Dendritic cell treated with granulocyte-macrophage colony-stimulating factor and Interleukin-4, amounts not matched to agents 40 ng/mL and 50 ng/mL, for 4 days (primary cell): ENCODE measurements at regions not wholly inside any gene's neighbourhood (a gene's known extent, or its start where the extent isn't known, plus 50 kb on each side); places are given as distances from the start of the nearest gene placed in this dataset.
"Not testable (repeated sequence)": the region's sequence is repeated elsewhere in the genome, so short reads cannot be mapped to it uniquely, and the experiment has no call there.

Experiments used
- H3K27ac Mint-ChIP-seq: one replicate; pipeline ENCODE4 v1.8.0; 2022; ENCODE audit warnings: mild to moderate bottlenecking, mixed read lengths
- H3K27me3 Mint-ChIP-seq: one replicate; pipeline ENCODE4 v1.8.0; 2022; ENCODE audit warnings: mild to moderate bottlenecking, mixed read lengths
- H3K36me3 Mint-ChIP-seq: one replicate; pipeline ENCODE4 v1.8.0; 2022; ENCODE audit warnings: low read depth, mixed read lengths
- H3K4me1 Mint-ChIP-seq: one replicate; pipeline ENCODE4 v1.8.0; 2022; ENCODE audit warnings: low read depth, mixed read lengths
- H3K4me3 Mint-ChIP-seq: one replicate; pipeline ENCODE4 v1.8.0; 2022; ENCODE audit warnings: mild to moderate bottlenecking, moderate library complexity, mixed read lengths
- H3K9me3 Mint-ChIP-seq: one replicate; pipeline ENCODE4 v1.8.0; 2022; ENCODE audit warnings: mixed read lengths
- intact Hi-C: fragments of 100-400 bp; cut with micrococcal nuclease; formaldehyde crosslinking; loops from one replicate; pipeline ENCODE4 v1.15.0; 2022

GRCh38 chr6:155549928-155550327 lies 94.3 kb upstream of the NOX3 start:
- Mint-ChIP-seq H3K36me3 (no peaks in the 10 kb centered on the region), H3K4me1 (no peaks in the 10 kb centered on the region), H3K27me3 (no peaks in the 10 kb centered on the region), H3K9me3 (peaks cover 14% of the 10 kb centered on the region), H3K27ac (no peak overlapping the region), H3K4me3 (no peak overlapping the region)
- intact Hi-C loops = no loop called here

GRCh38 chr6:155549028-155549798 lies 93.6 kb upstream of the NOX3 start:
- no peak overlapping the region for H3K4me3 Mint-ChIP-seq
- H3K4me1 Mint-ChIP-seq = no peaks in the 10 kb centered on the region
- no peak overlapping the region for H3K27ac Mint-ChIP-seq
- H3K9me3 Mint-ChIP-seq = peaks cover 9% of the 10 kb centered on the region
- no peaks in the 10 kb centered on the region for H3K36me3 Mint-ChIP-seq
- no peaks in the 10 kb centered on the region for H3K27me3 Mint-ChIP-seq
- intact Hi-C loops = no loop called here

GRCh38 chr6:155548576-155548975 lies 92.9 kb upstream of the NOX3 start:
- Mint-ChIP-seq H3K9me3 (peaks cover 5% of the 10 kb centered on the region), H3K27ac (no peak overlapping the region), H3K4me1 (no peaks in the 10 kb centered on the region), H3K27me3 (no peaks in the 10 kb centered on the region), H3K4me3 (no peak overlapping the region), H3K36me3 (no peaks in the 10 kb centered on the region)
- intact Hi-C loops = no loop called here

GRCh38 chr6:155544677-155545076 lies 89.0 kb upstream of the NOX3 start:
- no peaks in the 10 kb centered on the region for H3K36me3 Mint-ChIP-seq
- H3K9me3 Mint-ChIP-seq = no peaks in the 10 kb centered on the region
- no peaks in the 10 kb centered on the region for H3K27me3 Mint-ChIP-seq
- H3K4me1 Mint-ChIP-seq = no peaks in the 10 kb centered on the region
- no peak overlapping the region for H3K27ac Mint-ChIP-seq
- H3K4me3 Mint-ChIP-seq = no peak overlapping the region
- intact Hi-C loops = no loop called here

- intact Hi-C loops = no loop called here
- H3K27ac Mint-ChIP-seq = no peak overlapping the region
- no peaks in the 10 kb centered on the region for H3K27me3 Mint-ChIP-seq
- no peak overlapping the region for H3K4me3 Mint-ChIP-seq
- H3K9me3 Mint-ChIP-seq = no peaks in the 10 kb centered on the region
- H3K36me3 Mint-ChIP-seq = no peaks in the 10 kb centered on the region
- H3K4me1 Mint-ChIP-seq = no peaks in the 10 kb centered on the region
Measured at GRCh38 chr6:155543166-155543847, 87.7 kb upstream of the NOX3 start.

GRCh38 chr6:155542036-155542435 lies 86.4 kb upstream of the NOX3 start:
- H3K4me1 Mint-ChIP-seq = no peaks in the 10 kb centered on the region
- H3K27ac Mint-ChIP-seq = no peak overlapping the region
- H3K36me3 Mint-ChIP-seq = no peaks in the 10 kb centered on the region
- H3K4me3 Mint-ChIP-seq = no peak overlapping the region
- H3K27me3 Mint-ChIP-seq = no peaks in the 10 kb centered on the region
- H3K9me3 Mint-ChIP-seq = no peaks in the 10 kb centered on the region
- intact Hi-C loops = no loop called here

GRCh38 chr6:155538708-155539390 lies 83.2 kb upstream of the NOX3 start:
- Mint-ChIP-seq H3K36me3 (no peaks in the 10 kb centered on the region), H3K9me3 (no peaks in the 10 kb centered on the region)
- intact Hi-C loops = no loop called here

GRCh38 chr6:155534678-155535077 lies 79.0 kb upstream of the NOX3 start:
- intact Hi-C loops = no loop called here
- no peaks in the 10 kb centered on the region for H3K4me1 Mint-ChIP-seq
- no peaks in the 10 kb centered on the region for H3K9me3 Mint-ChIP-seq
- no peaks in the 10 kb centered on the region for H3K36me3 Mint-ChIP-seq
- H3K4me3 Mint-ChIP-seq = no peak overlapping the region
- no peak overlapping the region for H3K27ac Mint-ChIP-seq
- no peaks in the 10 kb centered on the region for H3K27me3 Mint-ChIP-seq

More at GRCh38 chr6:155538708-155539390, 83.2 kb upstream of the NOX3 start:
- Mint-ChIP-seq H3K4me1 (no peaks in the 10 kb centered on the region), H3K4me3 (no peak overlapping the region), H3K27ac (no peak overlapping the region), H3K27me3 (no peaks in the 10 kb centered on the region)

- Mint-ChIP-seq H3K27me3 (no peaks in the 10 kb centered on the region), H3K4me3 (no peak overlapping the region), H3K36me3 (no peaks in the 10 kb centered on the region), H3K9me3 (no peaks in the 10 kb centered on the region), H3K4me1 (peaks cover 9% of the 10 kb centered on the region), H3K27ac (no peak overlapping the region)
- intact Hi-C loops = loop anchor here (1.0 kb wide), 1 partner anchor 203 kb away; no protein-coding TSS in a partner anchor
Measured at GRCh38 chr6:155530219-155530834, 74.7 kb upstream of the NOX3 start.

GRCh38 chr6:155529814-155530213 lies 74.2 kb upstream of the NOX3 start:
- not testable (repeated sequence) for H3K27me3 Mint-ChIP-seq, H3K9me3 Mint-ChIP-seq, H3K27ac Mint-ChIP-seq, H3K36me3 Mint-ChIP-seq, H3K4me1 Mint-ChIP-seq, H3K4me3 Mint-ChIP-seq
- intact Hi-C loops = loop anchor here (1.0 kb wide), 1 partner anchor 203 kb away; no protein-coding TSS in a partner anchor

- H3K27me3 Mint-ChIP-seq = no peaks in the 10 kb centered on the region
- H3K4me3 Mint-ChIP-seq = no peak overlapping the region
- intact Hi-C loops = no loop called here
- H3K27ac Mint-ChIP-seq = no peak overlapping the region
- H3K36me3 Mint-ChIP-seq = no peaks in the 10 kb centered on the region
- H3K9me3 Mint-ChIP-seq = no peaks in the 10 kb centered on the region
- H3K4me1 Mint-ChIP-seq = peaks cover 9% of the 10 kb centered on the region
Measured at GRCh38 chr6:155528982-155529453, 73.4 kb upstream of the NOX3 start.

- intact Hi-C loops = no loop called here
- Mint-ChIP-seq H3K9me3 (peaks cover 2% of the 10 kb centered on the region), H3K36me3 (no peaks in the 10 kb centered on the region), H3K4me1 (peaks cover 9% of the 10 kb centered on the region), H3K27me3 (no peaks in the 10 kb centered on the region), H3K4me3 (no peak overlapping the region), H3K27ac (no peak overlapping the region)
Measured at GRCh38 chr6:155528335-155528734, 72.7 kb upstream of the NOX3 start.

- H3K4me3 Mint-ChIP-seq = no peak overlapping the region
- H3K4me1 Mint-ChIP-seq = peaks cover 9% of the 10 kb centered on the region
- intact Hi-C loops = no loop called here
- no peaks in the 10 kb centered on the region for H3K36me3 Mint-ChIP-seq
- H3K27ac Mint-ChIP-seq = no peak overlapping the region
- no peaks in the 10 kb centered on the region for H3K27me3 Mint-ChIP-seq
- H3K9me3 Mint-ChIP-seq = peaks cover 11% of the 10 kb centered on the region
Measured at GRCh38 chr6:155527443-155527842, 71.8 kb upstream of the NOX3 start.
